ENCODE measurements at regions not wholly inside any gene's neighbourhood (a gene's known extent, or its start where the extent isn't known, plus 50 kb on each side); places are given as distances from the start of the nearest gene placed in this dataset.

GRCh38 chr5:56405116-56405908 is 172.2 kb upstream of the ANKRD55 start:
- TF ChIP-seq GATA2 (IDR thresholded peaks at IDR 0.05; ENCODE audit: low read depth, low read length) (no peak), GATA3 (IDR thresholded peaks at IDR 0.05; ENCODE audit: low read depth, low read length) (no peak)

All from SH-SY5Y (cell line).